ENCODE measurements at regions not wholly inside any gene's neighbourhood (a gene's known extent, or its start where the extent isn't known, plus 50 kb on each side); places are given as distances from the start of the nearest gene placed in this dataset.

GRCh38 chr12:77640356-77640755 lies 190.3 kb upstream of the NAV3 start:
- H3K4me1 ChIP-seq (ENCODE audit: control insufficient read depth, insufficient read depth, low read length) = no peaks in the 10 kb centered on the region
- no peak overlapping the region for H3K4me3 ChIP-seq (ENCODE audit: low read depth in 2 of 2, low read length in 2 of 2)
- H3K36me3 ChIP-seq (ENCODE audit: control insufficient read depth, insufficient read depth, low read length) = no peaks in the 10 kb centered on the region
- no peaks in the 10 kb centered on the region for H3K27me3 ChIP-seq (ENCODE audit: control insufficient read depth, insufficient read depth, low read length)
- no peak for ATAC-seq
- intact Hi-C loops (cut with micrococcal nuclease; ENCODE audit: unreplicated experiment) (no loop called here), in situ Hi-C loops (cut with HindIII; ENCODE audit: low pct_unique_long_range_greater_than_20kb, low sequenced_read_pairs) (no loop called here)
- no peaks in the 10 kb centered on the region for H3K9me3 ChIP-seq (ENCODE audit: control insufficient read depth, insufficient read depth, low read depth, low read length)
- H3K27ac ChIP-seq (ENCODE audit: low read length) = no peak overlapping the region
- TF ChIP-seq SIN3A (IDR thresholded peaks at IDR 0.05; ENCODE audit: borderline replicate concordance, insufficient read depth, low read depth, low read length) (no peak), TCF7L2 (IDR thresholded peaks at IDR 0.05; ENCODE audit: low read depth, low read length) (no peak), POLR2AphosphoS5 (IDR thresholded peaks at IDR 0.05; ENCODE audit: low read depth, low read length) (no peak)
- TF ChIP-seq, protein P1, sequence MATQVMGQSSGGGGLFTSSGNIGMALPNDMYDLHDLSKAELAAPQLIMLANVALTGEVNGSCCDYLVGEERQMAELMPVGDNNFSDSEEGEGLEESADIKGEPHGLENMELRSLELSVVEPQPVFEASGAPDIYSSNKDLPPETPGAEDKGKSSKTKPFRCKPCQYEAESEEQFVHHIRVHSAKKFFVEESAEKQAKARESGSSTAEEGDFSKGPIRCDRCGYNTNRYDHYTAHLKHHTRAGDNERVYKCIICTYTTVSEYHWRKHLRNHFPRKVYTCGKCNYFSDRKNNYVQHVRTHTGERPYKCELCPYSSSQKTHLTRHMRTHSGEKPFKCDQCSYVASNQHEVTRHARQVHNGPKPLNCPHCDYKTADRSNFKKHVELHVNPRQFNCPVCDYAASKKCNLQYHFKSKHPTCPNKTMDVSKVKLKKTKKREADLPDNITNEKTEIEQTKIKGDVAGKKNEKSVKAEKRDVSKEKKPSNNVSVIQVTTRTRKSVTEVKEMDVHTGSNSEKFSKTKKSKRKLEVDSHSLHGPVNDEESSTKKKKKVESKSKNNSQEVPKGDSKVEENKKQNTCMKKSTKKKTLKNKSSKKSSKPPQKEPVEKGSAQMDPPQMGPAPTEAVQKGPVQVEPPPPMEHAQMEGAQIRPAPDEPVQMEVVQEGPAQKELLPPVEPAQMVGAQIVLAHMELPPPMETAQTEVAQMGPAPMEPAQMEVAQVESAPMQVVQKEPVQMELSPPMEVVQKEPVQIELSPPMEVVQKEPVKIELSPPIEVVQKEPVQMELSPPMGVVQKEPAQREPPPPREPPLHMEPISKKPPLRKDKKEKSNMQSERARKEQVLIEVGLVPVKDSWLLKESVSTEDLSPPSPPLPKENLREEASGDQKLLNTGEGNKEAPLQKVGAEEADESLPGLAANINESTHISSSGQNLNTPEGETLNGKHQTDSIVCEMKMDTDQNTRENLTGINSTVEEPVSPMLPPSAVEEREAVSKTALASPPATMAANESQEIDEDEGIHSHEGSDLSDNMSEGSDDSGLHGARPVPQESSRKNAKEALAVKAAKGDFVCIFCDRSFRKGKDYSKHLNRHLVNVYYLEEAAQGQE (IDR thresholded peaks at IDR 0.05; ENCODE audit: insufficient read depth in 1 of 2, low read depth in 2 of 2, low read length in 1 of 2) = no peak
- TF ChIP-seq, protein P2, sequence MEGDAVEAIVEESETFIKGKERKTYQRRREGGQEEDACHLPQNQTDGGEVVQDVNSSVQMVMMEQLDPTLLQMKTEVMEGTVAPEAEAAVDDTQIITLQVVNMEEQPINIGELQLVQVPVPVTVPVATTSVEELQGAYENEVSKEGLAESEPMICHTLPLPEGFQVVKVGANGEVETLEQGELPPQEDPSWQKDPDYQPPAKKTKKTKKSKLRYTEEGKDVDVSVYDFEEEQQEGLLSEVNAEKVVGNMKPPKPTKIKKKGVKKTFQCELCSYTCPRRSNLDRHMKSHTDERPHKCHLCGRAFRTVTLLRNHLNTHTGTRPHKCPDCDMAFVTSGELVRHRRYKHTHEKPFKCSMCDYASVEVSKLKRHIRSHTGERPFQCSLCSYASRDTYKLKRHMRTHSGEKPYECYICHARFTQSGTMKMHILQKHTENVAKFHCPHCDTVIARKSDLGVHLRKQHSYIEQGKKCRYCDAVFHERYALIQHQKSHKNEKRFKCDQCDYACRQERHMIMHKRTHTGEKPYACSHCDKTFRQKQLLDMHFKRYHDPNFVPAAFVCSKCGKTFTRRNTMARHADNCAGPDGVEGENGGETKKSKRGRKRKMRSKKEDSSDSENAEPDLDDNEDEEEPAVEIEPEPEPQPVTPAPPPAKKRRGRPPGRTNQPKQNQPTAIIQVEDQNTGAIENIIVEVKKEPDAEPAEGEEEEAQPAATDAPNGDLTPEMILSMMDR (IDR thresholded peaks at IDR 0.05) = no peak
- POLR2A ChIA-PET = no interaction called here
- DNase-seq (ENCODE audit: low read depth, low spot score) = no peak
- BruUV-seq (replicated peaks) = no TSS peak
- CTCF ChIA-PET = no interaction called here

DNA sequence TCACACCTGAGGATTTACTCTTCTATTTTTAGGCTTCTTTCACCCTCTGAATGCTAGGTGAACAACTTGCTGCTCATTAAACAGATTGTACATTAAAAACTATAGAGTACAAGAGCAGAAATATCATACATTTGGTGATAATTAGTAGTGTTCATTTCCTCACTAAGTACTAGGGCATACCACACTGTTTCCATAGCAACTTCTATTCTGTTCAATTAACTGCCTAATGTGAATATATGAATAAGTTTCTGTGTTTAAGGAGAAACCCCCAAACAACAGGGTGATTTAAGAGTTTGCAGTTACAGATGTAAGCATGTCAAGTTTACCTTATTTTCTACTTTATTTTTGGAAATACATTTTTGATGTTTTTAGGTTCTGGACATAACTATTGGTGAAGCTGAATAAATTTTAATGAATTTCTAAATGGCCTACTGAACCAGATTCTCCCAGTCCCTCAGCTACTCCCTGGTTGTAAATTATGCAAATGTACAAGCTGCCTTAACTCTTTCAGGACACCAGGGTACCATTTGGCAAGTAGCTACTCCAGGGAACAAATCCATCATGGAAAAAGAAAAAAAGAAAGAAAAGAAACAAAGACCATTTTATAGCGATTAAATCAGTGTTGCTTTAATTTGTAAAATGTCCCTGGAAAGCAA lies 199.8 kb upstream of the NAV3 start:
- in situ Hi-C loops (cut with HindIII; ENCODE audit: low pct_unique_long_range_greater_than_20kb, low sequenced_read_pairs) = no loop called here
- intact Hi-C loops (cut with micrococcal nuclease; ENCODE audit: unreplicated experiment) = no loop called here
- no TSS peak for BruUV-seq (replicated peaks)
- DNase-seq (ENCODE audit: low read depth, low spot score) (no peak), ATAC-seq (no peak)
- no peaks in the 10 kb centered on the region for H3K4me1 ChIP-seq (ENCODE audit: control insufficient read depth, insufficient read depth, low read length)
- POLR2A ChIA-PET = no interaction called here
- no peak overlapping the region for H3K27ac ChIP-seq (ENCODE audit: low read length)
- H3K4me3 ChIP-seq (ENCODE audit: low read depth in 2 of 2, low read length in 2 of 2) = no peak overlapping the region
- TF ChIP-seq POLR2AphosphoS5 (IDR thresholded peaks at IDR 0.05; ENCODE audit: low read depth, low read length) (no peak), TCF7L2 (IDR thresholded peaks at IDR 0.05; ENCODE audit: low read depth, low read length) (no peak), SIN3A (IDR thresholded peaks at IDR 0.05; ENCODE audit: borderline replicate concordance, insufficient read depth, low read depth, low read length) (no peak)
- TF ChIP-seq, protein P1 (IDR thresholded peaks at IDR 0.05; ENCODE audit: insufficient read depth in 1 of 2, low read depth in 2 of 2, low read length in 1 of 2) = no peak
- TF ChIP-seq, protein P2 (IDR thresholded peaks at IDR 0.05) = no peak
- H3K36me3 ChIP-seq (ENCODE audit: control insufficient read depth, insufficient read depth, low read length) = no peaks in the 10 kb centered on the region; the same call in 1 of the 2 replicates
- H3K9me3 ChIP-seq (ENCODE audit: control insufficient read depth, insufficient read depth, low read depth, low read length) = no peaks in the 10 kb centered on the region
- CTCF ChIA-PET = no interaction called here
- no peaks in the 10 kb centered on the region for H3K27me3 ChIP-seq (ENCODE audit: control insufficient read depth, insufficient read depth, low read length)

Measured in Panc1 (cell line).